Naive thymus-derived CD8-positive, alpha-beta T cell (primary cell): ENCODE measurements at regions not wholly inside any gene's neighbourhood (a gene's known extent, or its start where the extent isn't known, plus 50 kb on each side); places are given as distances from the start of the nearest gene placed in this dataset.

ENCODE experiments used
- ATAC-seq, 2 donors: fragments of 150-1000 bp; cut with Tn5 transposase in 1 of 2; sonication (Bioruptor Pico), chemical (Tn5 transposase) in 1 of 2; 1 replicate in 1 of 2; 2 replicates in 1 of 2; pipeline ENCODE4 v1.10.0; 2021; ENCODE audit warnings: mild to moderate bottlenecking in 2 of 2, moderate library complexity in 2 of 2
- POLR2A ChIA-PET: fragments of 350-600 bp; sonication (Branson Sonifier 250); formaldehyde crosslinking; loops from one replicate; lab custom pipeline; 2021; ENCODE audit warnings: antibody characterized with exemption; lab: Charles Lee
- DNase-seq, 10 donors: peaks; one replicate each; pipeline versions ENCODE4 v3.0.0 to v3.0.0-alpha.2; 2020 to 2022
- H3K27ac Mint-ChIP-seq, 10 donors: one replicate each; pipeline ENCODE4 v1.8.0; 2020 to 2022; ENCODE audit warnings: mild to moderate bottlenecking in 10 of 10, mixed read lengths in 10 of 10, moderate library complexity in 4 of 10, inconsistent platforms in 1 of 10
- H3K27me3 Mint-ChIP-seq, 5 donors: one replicate each; pipeline ENCODE4 v1.8.0; 2021 to 2022; ENCODE audit warnings: mixed read lengths in 5 of 5
- H3K36me3 Mint-ChIP-seq, 3 donors: one replicate each; pipeline ENCODE4 v1.8.0; 2020 to 2022; ENCODE audit warnings: mixed read lengths in 3 of 3, mild to moderate bottlenecking in 2 of 3, inconsistent platforms in 1 of 3
- H3K4me1 Mint-ChIP-seq, 4 donors: one replicate each; pipeline ENCODE4 v1.8.0; 2021 to 2022; ENCODE audit warnings: mixed read lengths in 4 of 4
- H3K4me3 Mint-ChIP-seq, 10 donors: one replicate each; pipeline ENCODE4 v1.8.0; 2020 to 2022; ENCODE audit warnings: mild to moderate bottlenecking in 10 of 10, mixed read lengths in 10 of 10, moderate library complexity in 6 of 10, inconsistent platforms in 1 of 10
- H3K9me3 Mint-ChIP-seq, 9 donors: one replicate each; pipeline ENCODE4 v1.8.0; 2020 to 2022; ENCODE audit warnings: mixed read lengths in 9 of 9, mild to moderate bottlenecking in 3 of 9, inconsistent platforms in 1 of 9, moderate library complexity in 1 of 9

DNA sequence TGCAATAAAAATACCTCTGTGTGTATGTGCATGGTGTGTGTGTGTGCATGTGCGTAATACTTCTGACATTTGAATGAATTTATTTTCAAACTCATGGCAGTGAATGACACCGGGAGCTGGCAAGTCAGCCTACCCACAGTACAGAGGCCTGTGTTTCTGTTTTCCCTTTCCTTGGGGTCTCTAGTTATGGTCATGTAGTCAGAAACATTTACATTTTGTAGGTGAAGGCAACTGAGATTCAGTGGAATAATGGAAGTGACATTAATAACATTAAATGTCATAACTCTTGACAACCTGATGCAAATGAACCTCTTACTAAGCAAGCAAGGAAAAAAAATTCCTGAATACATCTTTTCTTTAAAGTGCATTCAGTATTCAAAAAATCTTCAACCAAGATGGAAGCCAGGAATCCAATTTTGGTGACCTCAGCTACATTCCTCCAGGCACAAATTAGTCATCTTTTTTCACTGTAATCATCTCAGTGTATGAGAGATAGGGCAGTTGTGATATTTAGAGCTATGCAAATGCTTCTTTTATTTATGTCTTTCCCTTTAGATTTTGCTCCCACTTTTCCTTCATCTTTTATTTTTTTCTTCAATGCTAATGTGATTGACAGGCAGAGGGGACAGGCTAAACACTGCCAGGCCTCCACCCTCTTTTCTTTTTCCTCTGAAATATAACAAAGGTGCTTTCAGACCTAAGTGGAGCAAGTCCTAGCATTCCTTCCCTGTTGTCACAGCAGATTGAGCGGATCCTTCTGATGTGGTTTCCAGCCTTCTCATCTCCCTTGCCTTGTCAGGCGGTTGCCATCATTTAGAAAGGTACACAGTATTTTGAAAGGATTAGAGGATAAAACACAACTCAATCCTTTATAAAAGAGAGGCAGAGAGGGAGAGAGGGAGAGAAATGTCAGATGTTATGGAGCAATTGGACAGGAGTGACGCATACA, 569.8 kb upstream of the ADAMTS16 start:
- Mint-ChIP-seq H3K4me1 (no peaks in the 10 kb centered on the region), H3K4me3 (no peak overlapping the region), H3K36me3 (peaks cover 0 to 5% (median 0%) of the 10 kb centered on the region in 3 donors), H3K27ac (no peak overlapping the region), H3K9me3 (peaks cover 2 to 32% (median 9%) of the 10 kb centered on the region in 9 donors), H3K27me3 (no peaks in the 10 kb centered on the region)
- POLR2A ChIA-PET: no interaction called here
- ATAC-seq (no peak), DNase-seq (no peak)

DNA sequence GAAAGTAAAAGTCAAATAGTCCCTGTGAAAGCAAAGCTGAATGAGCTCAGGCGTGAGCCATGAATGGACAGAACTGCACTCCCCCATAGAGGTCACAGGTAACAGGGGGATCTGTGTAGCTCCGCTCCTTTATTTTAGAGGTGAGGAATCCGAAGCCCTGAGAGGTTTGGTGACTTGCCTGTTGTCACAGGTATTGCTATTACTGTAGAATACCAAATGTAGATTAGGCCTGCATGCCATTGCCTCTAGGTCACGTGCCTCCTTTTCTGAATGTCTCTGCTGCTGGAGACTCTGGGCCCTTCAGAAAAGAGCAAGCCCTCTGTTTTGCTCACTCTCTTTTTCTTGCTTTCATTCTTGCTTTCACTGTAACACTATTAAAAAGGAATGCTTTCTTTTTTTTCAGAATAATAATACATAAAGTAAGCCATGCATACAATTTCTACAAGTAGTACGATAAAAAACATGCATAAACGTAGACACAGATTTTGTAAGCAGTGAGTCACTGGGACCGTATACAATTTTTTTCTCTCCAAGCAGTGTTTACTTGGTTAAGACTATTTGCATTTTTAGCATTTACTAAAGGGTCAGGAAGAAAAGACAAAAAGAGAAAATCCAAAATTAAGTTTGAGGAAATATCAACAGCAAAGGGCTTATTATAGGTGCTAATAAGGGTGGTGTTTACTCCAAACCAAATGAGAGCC, 568.7 kb upstream of the ADAMTS16 start:
- Mint-ChIP-seq H3K36me3 (peaks cover 0 to 5% (median 0%) of the 10 kb centered on the region in 3 donors), H3K4me3 (no peak overlapping the region), H3K27ac (no peak overlapping the region), H3K27me3 (no peaks in the 10 kb centered on the region), H3K4me1 (no peaks in the 10 kb centered on the region), H3K9me3 (peaks cover 2 to 21% (median 9%) of the 10 kb centered on the region in 9 donors)
- POLR2A ChIA-PET: no interaction called here
- DNase-seq (no peak), ATAC-seq (no peak)

DNA sequence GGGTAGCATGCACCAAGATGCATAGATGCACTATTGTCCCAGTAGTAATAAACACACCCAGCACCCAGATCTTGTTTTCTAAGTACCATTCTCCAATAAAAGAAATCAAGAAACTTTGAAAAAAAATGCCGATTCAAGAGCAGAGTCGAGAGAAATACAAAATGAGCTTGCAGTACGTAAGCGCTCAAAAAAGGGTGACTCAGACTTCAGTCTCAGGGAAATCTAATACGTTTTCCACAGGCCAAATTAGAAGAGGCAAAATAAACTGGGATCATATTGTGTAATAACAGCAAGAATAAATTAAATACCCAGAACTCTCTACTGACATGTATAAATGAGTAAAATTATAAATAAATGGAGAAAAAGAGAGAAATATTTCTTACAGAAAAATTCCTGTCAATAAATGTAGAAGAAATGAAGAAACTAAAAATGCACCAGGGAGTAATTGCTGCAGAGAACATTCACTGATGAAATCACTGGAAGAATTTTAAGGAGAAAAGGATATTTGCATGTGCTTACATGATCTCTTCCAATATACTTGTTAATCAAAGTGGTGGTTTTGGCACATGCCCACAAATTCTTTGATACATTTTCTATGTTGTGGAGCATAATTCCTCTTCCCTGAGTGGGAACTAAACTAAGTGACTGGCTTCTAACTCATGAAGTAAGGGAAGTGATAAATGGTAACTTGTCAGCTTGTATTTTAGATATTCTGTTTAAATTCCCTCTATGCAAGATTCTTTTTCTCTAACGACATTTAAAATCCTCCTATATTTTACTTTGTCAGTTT, 567.6 kb upstream of the ADAMTS16 start:
- H3K4me1 Mint-ChIP-seq: no peaks in the 10 kb centered on the region
- POLR2A ChIA-PET: no interaction called here
- DNase-seq (no peak), ATAC-seq (no peak)
- no peak overlapping the region for H3K4me3 Mint-ChIP-seq
- H3K27me3 Mint-ChIP-seq: no peaks in the 10 kb centered on the region
- H3K9me3 Mint-ChIP-seq: peaks cover 0 to 21% (median 9%) of the 10 kb centered on the region in 9 donors
- H3K27ac Mint-ChIP-seq: no peak overlapping the region
- peaks cover 0 to 5% (median 0%) of the 10 kb centered on the region in 3 donors for H3K36me3 Mint-ChIP-seq

DNA sequence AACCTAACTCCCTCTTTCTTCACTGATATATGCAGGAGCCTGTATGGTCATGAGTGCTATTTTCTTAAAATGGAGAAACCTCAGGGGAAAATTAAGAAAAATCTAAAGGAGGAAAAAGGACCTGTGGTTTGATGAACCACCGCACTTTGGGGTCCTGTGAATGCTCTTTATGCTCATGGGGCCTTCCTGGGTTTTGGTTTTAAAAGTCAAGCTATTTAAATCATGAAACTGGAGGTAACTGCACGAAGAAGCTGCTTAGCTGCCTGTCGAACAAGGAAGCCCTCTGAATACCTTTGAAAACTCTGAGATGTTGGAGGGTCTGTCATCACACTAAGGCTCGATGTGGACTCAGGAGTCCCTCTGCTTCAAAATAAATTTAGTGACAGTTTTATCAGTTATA, 564.5 kb upstream of the ADAMTS16 start:
- peaks cover 0 to 28% (median 7%) of the 10 kb centered on the region in 9 donors for H3K9me3 Mint-ChIP-seq
- ATAC-seq: no peak
- POLR2A ChIA-PET: no interaction called here

DNA sequence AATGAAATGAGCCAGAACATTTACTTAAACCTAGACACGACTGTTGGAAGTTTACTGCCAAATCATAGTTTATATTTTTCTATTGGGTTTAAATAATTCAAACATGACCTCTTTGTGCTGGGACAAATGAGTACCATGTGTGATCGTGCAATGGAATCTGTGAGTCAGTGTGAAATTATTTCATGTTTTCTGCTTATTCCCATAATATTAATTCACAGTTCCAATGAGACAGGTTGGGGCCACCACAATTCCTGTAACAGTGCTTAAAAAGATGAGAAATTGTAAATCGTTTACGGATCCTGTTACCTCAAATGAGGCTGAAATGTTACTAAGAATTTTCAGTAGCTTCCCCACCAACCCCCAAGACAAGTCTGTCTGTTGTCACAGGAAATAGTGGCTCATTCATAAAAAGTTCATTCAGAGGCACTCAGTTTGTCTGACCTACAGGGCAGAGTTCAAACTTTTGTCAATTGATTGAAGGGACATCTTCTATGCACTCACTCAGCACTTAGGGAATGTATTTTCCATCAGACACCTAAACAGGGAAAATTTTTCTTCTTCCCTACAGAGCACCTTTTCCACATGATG, 563.9 kb upstream of the ADAMTS16 start:
- no peak overlapping the region for H3K27ac Mint-ChIP-seq
- DNase-seq (no peak), ATAC-seq (no peak)
- peaks cover 0 to 26% (median 7%) of the 10 kb centered on the region in 9 donors for H3K9me3 Mint-ChIP-seq
- no peaks in the 10 kb centered on the region for H3K27me3 Mint-ChIP-seq
- no peak overlapping the region for H3K4me3 Mint-ChIP-seq
- H3K36me3 Mint-ChIP-seq: no peaks in the 10 kb centered on the region
- POLR2A ChIA-PET: no interaction called here
- H3K4me1 Mint-ChIP-seq: no peaks in the 10 kb centered on the region

More for the DNA sequence above, 564.5 kb upstream of the ADAMTS16 start:
- H3K36me3 Mint-ChIP-seq: peaks cover 0 to 4% (median 0%) of the 10 kb centered on the region in 3 donors
- no peak overlapping the region for H3K4me3 Mint-ChIP-seq
- no peaks in the 10 kb centered on the region for H3K4me1 Mint-ChIP-seq
- H3K27me3 Mint-ChIP-seq: no peaks in the 10 kb centered on the region
- DNase-seq: no peak
- no peak overlapping the region for H3K27ac Mint-ChIP-seq

DNA sequence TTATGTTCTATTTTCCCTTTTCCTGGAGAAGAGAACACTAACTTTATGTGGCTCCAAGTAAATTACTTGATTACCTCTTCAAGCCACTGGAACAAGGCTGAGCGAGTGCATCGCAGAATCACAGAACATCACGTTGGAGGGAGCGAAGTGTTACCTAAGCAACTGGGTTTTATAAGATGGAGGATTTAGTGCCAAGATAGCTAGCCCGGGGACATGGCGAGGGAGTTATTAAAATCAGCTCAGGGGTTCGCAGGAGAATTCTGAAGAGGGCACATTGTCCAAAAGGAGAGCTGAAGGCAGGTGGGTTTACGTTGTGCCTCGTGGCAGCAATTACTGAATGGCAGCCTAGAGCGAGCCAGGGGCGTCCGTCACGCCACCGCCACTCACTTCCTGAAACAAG, 563.2 kb upstream of the ADAMTS16 start:
- no peak for ATAC-seq
- POLR2A ChIA-PET: no interaction called here
- H3K4me1 Mint-ChIP-seq: no peaks in the 10 kb centered on the region
- H3K27ac Mint-ChIP-seq: no peak overlapping the region
- DNase-seq: no peak
- no peaks in the 10 kb centered on the region for H3K27me3 Mint-ChIP-seq
- no peak overlapping the region for H3K4me3 Mint-ChIP-seq
- no peaks in the 10 kb centered on the region for H3K36me3 Mint-ChIP-seq
- peaks cover 0 to 26% (median 12%) of the 10 kb centered on the region in 9 donors for H3K9me3 Mint-ChIP-seq

DNA sequence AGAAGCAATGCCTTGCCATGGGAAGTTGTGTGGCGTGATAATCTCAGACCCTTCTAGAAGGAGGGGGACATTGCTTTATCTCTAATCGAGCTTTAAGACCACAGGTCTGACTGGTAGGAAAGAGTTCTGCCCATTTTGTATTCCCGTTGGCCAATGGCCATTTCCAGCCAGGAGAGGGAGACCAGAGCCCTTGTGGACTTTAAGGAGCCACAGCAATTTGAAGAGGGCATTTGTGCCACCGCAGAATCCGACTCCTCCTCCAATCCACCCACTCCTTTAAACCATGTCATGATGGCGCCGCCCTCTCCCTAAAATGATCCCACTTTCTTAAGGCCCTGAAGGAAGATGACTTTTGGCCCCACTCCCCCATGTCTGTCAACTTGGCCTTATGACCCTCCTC, 560.5 kb upstream of the ADAMTS16 start:
- POLR2A ChIA-PET: no interaction called here
- Mint-ChIP-seq H3K9me3 (peaks cover 0 to 27% (median 7%) of the 10 kb centered on the region in 9 donors), H3K27me3 (no peaks in the 10 kb centered on the region), H3K27ac (no peak overlapping the region), H3K4me3 (no peak overlapping the region), H3K36me3 (no peaks in the 10 kb centered on the region), H3K4me1 (no peaks in the 10 kb centered on the region)
- no peak for DNase-seq
- ATAC-seq: no peak

DNA sequence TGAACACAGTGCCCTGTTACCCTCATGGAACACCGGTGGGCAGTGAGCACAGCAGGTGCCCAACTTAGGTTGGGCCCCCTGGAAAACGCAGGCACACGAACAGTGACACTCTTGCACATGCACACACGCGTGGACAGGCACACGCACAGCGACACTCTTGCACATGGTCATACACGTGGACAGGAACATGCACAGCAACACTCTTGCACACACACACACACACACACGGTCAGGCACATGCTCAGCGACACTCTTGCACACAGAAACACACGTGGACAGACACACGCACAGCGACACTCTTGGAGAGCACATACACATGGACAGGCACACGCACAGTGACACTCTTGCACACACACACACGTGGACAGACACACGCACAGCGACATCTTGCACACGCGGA, 559.4 kb upstream of the ADAMTS16 start:
- Mint-ChIP-seq H3K4me1 (no peaks in the 10 kb centered on the region), H3K36me3 (no peaks in the 10 kb centered on the region), H3K9me3 (peaks cover 0 to 27% (median 7%) of the 10 kb centered on the region in 9 donors), H3K27ac (no peak overlapping the region), H3K27me3 (no peaks in the 10 kb centered on the region), H3K4me3 (no peak overlapping the region)
- no peak for DNase-seq
- ATAC-seq: no peak
- POLR2A ChIA-PET: no interaction called here

DNA sequence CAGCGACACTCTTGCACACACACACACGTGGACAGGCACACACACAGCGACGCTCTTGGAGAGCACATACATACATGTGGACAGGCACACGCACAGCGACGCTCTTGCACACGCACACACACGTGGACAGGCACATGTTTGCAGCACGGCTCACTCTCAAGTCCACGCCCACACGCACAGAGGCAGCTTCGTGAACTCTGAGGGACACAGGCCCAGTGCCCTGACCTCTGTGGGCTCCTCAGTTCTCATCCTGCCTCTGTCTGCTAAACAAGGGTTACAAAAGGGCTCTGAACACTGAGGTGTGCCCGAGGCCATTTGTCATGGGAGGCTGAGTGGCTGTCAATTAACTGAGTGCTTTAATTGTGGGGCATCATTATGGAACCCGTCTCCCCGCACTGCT, 558.8 kb upstream of the ADAMTS16 start:
- Mint-ChIP-seq H3K9me3 (peaks cover 0 to 27% (median 7%) of the 10 kb centered on the region in 9 donors), H3K4me1 (no peaks in the 10 kb centered on the region), H3K27ac (peak overlapping the region in 1 of 10 donors; percentile 37), H3K4me3 (no peak overlapping the region), H3K36me3 (no peaks in the 10 kb centered on the region), H3K27me3 (no peaks in the 10 kb centered on the region)
- POLR2A ChIA-PET: no interaction called here
- DNase-seq (no peak), ATAC-seq (no peak)

DNA sequence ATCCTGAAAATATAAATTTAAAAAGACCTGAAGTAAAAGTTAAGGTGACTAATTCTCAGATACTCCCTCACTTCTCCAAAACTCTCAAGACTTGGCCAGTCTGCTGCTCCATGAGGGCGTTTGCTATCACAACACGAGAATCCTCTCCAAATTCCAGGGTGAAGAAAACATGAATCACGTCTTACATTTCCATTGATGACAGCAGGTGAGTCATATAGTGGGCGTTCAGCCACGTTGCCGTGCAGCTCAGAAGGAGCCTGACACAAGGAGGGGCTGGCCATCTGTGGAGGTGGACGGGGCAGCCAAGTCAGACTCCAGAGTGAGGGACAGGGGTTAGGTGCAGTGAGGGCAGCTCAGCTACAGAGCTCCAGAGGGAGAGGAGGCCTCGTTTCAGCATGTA, 555.1 kb upstream of the ADAMTS16 start:
- no peak for ATAC-seq

DNA sequence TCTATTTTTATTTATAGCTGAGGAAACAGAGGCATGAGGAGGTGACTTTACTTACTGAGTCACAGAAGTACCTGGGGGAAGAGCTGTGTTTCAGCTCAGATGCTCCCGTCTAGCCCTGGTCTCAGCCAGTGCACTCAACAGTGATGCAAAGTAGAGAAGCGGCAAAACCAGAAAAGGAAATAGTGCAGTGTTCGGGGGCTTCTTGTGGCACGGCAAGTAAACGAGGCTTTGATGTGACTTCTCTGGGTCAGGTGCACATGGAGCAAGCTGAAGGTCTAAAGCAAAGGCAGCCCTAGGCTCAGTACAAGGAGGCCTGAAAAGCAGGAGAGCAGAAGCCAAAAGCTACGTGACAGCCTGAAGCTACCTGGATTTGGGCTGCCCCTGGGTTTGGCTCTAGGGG, 526.7 kb upstream of the ADAMTS16 start:
- Mint-ChIP-seq H3K27me3 (no peaks in the 10 kb centered on the region), H3K27ac (no peak overlapping the region), H3K36me3 (no peaks in the 10 kb centered on the region), H3K9me3 (peaks cover 0 to 27% (median 8%) of the 10 kb centered on the region in 9 donors), H3K4me3 (no peak overlapping the region), H3K4me1 (no peaks in the 10 kb centered on the region)
- POLR2A ChIA-PET: no interaction called here
- DNase-seq (no peak), ATAC-seq (no peak)

More for the DNA sequence above, 555.1 kb upstream of the ADAMTS16 start:
- H3K27ac Mint-ChIP-seq: no peak overlapping the region
- POLR2A ChIA-PET: no interaction called here
- H3K4me3 Mint-ChIP-seq: no peak overlapping the region
- DNase-seq: no peak
- H3K36me3 Mint-ChIP-seq: no peaks in the 10 kb centered on the region
- H3K4me1 Mint-ChIP-seq: no peaks in the 10 kb centered on the region
- H3K9me3 Mint-ChIP-seq: peaks cover 0 to 36% (median 10%) of the 10 kb centered on the region in 9 donors
- H3K27me3 Mint-ChIP-seq: no peaks in the 10 kb centered on the region

DNA sequence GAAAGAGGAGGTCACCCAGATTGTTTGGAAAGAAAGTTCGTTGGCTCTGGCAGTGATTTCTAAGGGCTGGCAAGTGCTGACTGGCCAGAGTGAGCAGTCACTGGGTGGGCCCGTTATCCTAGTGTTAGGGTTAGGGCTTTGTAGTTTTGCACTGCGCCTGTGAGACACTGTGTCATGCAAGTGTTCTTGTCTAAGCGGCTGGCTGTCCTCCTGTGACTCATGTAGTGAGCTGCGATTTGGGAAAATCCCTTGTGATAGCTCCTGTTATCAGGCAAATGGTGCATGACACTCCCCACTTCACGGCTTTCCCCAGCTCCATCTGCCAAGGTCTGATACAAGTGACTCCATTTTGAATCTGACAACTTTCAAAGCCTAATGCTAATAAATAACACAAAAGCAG, 526.0 kb upstream of the ADAMTS16 start:
- no peak overlapping the region for H3K4me3 Mint-ChIP-seq
- peaks cover 0 to 21% (median 8%) of the 10 kb centered on the region in 9 donors for H3K9me3 Mint-ChIP-seq
- no peak overlapping the region for H3K27ac Mint-ChIP-seq
- H3K27me3 Mint-ChIP-seq: no peaks in the 10 kb centered on the region
- H3K4me1 Mint-ChIP-seq: no peaks in the 10 kb centered on the region
- DNase-seq (no peak), ATAC-seq (no peak)
- POLR2A ChIA-PET: no interaction called here
- no peaks in the 10 kb centered on the region for H3K36me3 Mint-ChIP-seq
